ENCODE measurements at regions not wholly inside any gene's neighbourhood (a gene's known extent, or its start where the extent isn't known, plus 50 kb on each side); places are given as distances from the start of the nearest gene placed in this dataset.
"Not testable (repeated sequence)": the region's sequence is repeated elsewhere in the genome, so short reads cannot be mapped to it uniquely, and the experiment has no call there.

GRCh38 chr6:6970851-6971250 lies 136.9 kb upstream of the RREB1 start:
- no peak for DNase-seq (ENCODE audit: low read depth, low spot score)

DNA sequence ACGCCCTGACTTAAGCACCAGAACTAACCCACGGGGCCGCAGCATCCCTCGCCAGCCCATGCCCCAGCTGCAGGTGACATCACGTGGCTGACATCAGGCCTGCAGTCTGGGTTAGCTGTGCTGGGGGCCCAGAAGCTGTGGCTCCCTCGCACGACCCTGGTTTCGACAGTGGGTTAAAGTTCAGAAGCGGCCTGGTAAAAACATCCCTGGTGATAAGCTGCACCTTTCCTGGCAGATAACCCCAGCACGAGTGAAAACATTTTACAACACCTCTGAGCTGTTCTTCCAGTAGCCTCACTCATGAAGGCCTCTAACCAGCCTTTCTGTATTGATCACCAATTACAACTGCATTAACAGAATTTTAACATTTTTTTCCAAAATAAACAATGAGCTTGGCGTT lies 136.4 kb upstream of the RREB1 start:
- no peak for DNase-seq (ENCODE audit: low read depth, low spot score)

DNA sequence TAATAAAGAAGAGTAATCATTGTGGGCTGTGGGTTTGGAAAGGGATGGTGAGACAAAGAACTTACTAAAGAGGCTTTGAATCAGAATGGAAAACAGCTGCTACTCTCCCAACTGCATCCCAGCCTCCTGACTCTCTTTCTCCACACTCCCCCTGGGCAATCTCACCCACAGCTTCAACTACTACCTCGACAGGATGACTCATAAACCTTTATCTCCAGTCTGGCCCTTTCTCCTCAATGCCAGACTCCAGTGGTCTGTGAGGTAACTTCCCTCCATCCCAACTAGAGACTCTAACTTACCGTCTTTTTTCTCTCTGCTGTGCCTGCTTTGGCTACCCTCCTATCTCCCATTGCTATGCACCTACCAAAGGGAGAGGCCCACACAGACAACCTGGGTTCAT lies 135.3 kb upstream of the RREB1 start:
- DNase-seq (ENCODE audit: low read depth, low spot score), result no peak

- no peak for DNase-seq (ENCODE audit: low read depth, low spot score)
These were observed 134.0 kb upstream of the RREB1 start for GRCh38 chr6:6973721-6974120.

DNA sequence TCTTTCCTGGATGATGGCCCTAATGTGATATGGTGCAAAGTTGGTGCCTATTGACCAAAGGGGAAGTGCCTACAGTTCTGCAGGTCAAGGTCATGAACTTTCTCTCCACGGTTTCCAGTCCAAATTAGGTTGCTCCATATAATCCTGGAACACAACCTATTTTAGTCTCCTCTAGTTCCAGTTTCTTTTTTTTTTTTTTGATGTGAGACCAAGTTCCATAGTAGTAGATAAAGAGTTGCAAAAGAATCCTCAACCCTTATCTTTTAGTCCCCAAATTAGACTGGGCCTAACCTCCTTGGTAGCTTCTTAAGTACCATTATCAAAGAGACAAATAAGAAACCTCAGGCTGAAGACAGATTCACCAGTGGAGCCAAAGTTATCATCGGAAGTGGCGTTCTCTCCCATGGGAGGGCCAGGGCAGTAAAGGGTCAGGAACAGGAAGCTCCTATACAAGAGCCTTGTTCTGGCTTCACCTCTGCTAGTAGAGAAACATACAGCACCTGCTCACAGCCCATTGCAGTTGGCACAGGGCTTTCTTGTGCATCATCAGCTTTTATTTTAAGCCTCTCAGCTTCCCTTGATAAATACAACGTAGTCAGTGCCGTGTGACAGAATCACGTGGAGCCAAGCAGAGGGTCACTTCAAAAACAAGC lies 132.2 kb upstream of the RREB1 start:
- DNase-seq (ENCODE audit: low read depth, low spot score), result no peak

- no peak for DNase-seq (ENCODE audit: low read depth, low spot score)
These were observed 131.6 kb upstream of the RREB1 start for GRCh38 chr6:6976193-6976592.

GRCh38 chr6:6978731-6979130 lies 129.0 kb upstream of the RREB1 start:
- no peak for DNase-seq (ENCODE audit: low read depth, low spot score)

DNA sequence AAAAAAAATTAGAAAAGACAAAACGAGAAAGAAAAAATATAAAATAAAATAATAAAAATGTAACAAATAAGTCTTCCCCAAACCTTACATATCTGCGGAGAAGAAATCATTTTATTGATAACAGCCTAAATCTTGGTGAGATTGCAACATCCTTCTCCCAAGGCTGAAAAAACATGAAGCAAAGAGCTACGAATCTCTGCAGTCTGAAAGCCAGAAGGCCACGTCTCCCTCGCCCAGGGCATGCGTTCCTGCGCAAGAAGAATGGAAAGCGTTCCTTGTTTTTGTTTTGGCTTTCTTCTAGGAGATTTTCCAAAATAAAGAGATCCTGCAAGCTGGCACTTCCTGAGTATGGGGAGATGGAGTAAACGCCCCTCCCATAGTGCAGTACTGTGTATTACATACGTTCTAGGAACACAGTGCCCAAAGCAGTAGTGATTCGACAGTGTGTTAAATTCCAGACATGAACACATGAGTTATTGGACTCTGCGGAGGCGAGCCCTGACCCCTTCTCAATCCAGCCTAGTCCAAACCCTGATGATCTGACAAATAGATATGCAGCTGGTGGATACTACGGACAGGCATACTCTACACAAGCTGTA lies 126.7 kb upstream of the RREB1 start:
- no peak for DNase-seq (ENCODE audit: low read depth, low spot score)

DNA sequence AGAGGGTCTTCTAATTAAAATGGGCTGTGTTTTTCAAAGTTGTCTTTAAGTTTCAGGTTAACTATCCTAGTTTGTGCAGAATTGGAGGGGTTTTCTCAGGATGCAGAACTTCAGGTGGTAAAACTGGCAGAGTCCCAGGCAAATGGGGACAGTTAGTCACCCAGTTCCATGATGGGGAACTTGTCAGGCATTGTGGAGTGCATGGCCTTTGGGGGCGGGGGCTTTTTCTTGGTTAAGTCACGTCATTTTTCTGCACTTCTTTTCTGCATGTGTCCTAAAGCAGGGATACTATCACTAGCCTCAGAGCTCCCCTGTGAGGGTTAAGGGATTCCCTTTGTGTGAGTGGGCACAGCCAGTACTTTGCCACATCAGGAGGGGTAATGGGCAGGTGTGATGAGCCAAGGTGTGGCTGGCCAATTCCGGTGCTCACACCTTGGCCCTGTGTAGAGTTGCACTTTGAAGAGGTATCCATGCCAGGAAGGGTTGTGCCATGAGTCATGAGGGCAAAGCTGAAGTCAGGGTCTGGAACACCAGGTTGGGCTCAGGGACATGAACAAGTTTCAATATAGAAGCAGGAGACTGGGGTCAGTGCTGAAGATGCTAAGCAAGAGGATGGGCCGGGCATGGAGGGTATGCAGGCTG lies 126.0 kb upstream of the RREB1 start:
- DNase-seq (ENCODE audit: low read depth, low spot score), result no peak

DNA sequence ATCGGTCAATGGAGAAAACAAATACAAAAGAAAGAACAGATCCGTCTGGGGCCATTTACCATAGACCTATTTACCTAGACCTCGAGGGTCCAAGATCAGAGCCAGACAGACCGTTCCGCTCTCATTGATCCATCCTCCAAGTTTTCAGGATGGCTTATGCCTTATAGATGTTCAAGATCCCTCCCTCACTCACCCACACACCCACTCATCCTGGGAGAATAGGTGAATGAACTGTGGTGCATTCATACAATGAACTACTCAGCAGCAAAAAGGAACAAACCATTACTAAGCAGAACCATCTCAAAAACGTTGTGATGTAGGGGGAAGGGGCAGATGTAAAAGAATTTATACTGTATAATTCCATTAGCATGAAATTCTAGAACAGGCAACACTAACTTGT lies 125.1 kb upstream of the RREB1 start:
- no peak for DNase-seq (ENCODE audit: low read depth, low spot score)

- DNase-seq (ENCODE audit: low read depth, low spot score), result no peak
These were observed 123.0 kb upstream of the RREB1 start for GRCh38 chr6:6984585-6985366.

DNA sequence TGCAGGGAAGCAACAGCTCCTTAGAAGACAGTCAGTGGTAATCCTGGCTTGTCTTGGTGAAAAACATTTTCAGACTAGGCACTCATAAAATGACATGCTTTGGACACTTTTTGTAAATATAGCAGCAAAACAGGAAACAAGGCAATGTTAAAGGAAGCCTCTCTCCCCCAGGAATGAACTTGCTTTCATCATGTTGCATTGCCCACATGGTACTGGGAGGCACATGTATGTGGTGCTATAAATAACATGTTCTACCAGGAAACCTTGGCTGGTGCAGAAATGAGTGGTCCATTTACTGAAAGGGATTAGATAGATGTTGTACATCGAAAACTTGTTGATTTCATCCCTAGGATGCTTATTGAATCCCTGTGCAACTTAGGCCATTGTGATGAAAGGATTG lies 121.4 kb upstream of the RREB1 start:
- DNase-seq (ENCODE audit: low read depth, low spot score), result no peak

GRCh38 chr6:6987749-6988148 lies 120.0 kb upstream of the RREB1 start:
- no peak for DNase-seq (ENCODE audit: low read depth, low spot score)

DNA sequence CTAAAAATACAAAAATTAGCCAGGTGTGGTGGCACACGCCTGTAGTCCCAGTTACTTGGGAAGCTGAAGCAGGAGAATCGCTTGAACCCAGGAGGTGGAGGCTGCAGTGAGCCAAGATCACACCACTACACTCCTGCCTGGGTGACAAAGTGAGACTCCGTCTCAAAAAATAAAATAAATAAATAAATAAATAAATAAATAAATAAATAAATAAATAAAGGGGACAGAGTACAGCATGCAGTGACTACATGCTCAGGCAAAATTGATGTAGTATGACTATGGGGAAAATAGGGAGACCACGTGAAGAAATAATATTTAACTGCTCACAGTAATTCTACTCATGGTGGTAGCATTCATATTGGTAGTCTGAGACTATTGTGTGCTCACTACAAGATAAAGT lies 117.7 kb upstream of the RREB1 start:
- not testable (repeated sequence) for DNase-seq (ENCODE audit: low read depth, low spot score)

DNA sequence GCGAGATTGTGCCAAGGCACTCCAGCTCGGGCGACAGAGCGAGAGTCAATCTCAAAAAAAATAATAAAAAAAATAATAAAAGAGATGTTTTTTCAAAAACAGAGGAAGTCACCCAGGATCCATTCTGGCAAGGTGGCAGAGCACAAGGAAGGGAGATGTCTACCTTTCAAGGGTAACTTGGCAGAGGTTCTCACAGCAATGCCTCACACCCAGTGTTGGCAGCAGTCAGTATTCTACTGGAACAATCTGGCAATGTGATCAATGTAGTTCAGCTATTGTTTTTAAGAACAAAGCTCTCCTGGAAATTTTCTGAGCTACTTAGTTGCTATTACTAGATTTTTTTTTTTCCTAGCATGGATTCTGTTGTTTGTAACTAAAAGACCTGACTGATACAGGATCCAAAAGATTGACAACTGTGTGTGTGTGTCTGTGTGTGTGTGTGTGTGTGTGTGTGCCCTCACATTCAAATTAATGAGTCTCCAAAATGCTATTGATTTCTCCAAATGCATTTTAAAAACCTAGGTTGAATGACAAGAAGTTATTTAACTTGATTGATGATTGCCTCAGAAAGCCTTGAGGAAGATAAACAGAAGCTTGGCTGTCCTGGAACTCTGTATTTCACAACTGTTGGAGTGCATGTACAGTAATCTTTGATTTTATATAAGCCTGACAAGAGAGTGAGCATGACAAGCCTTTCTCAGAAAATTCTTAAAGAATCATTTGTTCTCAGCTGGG lies 114.1 kb upstream of the RREB1 start:
- DNase-seq (ENCODE audit: low read depth, low spot score), result no peak

DNA sequence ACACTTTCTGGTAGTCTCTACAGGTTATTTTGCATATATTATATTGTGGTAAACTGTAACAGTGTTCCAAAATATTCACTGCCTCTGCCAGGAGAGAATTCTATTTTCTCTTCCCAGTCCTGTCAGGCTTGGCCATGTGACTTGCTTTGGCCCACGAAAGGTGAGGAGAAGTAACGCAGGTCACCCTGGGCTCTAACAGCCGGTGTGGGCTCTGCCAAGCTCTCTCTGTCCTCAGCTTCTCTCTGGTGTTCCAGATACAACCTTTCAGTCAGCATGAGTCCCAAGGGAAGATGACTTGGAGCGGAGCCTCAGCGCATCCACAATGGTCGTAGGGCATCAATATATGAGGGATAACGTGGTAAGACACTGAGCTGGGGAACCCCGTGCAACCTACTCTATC lies 113.0 kb upstream of the RREB1 start:
- no peak for DNase-seq (ENCODE audit: low read depth, low spot score)

DNA sequence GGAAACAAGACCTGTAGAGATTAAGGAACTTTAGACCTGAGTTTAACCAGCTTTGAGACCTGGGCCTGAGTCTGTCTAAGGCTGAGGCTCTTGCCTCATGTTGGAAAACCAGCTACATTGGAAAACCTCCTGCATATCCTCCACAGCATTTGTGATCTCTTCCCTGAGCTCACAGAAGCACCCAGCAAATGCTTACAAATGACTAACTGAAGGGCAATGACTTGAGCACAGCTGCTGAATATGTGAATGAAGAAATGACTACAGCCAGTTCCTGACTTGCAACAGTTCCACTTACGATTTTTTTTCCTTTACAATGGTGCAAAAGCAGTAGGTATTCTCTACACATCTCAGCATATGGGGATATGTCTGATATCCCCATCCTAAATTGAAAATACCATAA lies 112.4 kb upstream of the RREB1 start:
- no peak for DNase-seq (ENCODE audit: low read depth, low spot score)

DNA sequence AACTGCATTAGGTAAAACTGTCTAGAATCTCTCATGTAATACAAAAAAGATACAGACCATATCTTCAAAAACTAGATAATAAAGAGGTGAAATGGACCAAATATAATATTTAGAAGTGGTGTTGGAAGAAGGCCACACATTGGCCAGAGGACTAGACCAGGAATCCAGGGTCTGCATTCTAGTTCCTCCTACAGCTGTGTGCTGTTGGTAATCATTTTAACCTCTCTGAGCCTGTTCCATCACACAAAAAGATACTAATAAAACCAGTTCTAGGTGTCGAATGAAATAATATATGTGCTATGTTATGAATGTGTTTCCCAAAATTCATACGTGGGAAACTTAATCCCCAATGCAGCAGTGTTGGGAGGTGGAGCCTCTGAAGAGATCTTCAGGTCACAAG lies 111.6 kb upstream of the RREB1 start:
- DNase-seq (ENCODE audit: low read depth, low spot score), result no peak

- no peak for DNase-seq (ENCODE audit: low read depth, low spot score)
These were observed 110.2 kb upstream of the RREB1 start for GRCh38 chr6:6997263-6998193.

- no peak for DNase-seq (ENCODE audit: low read depth, low spot score)
These were observed 109.6 kb upstream of the RREB1 start for GRCh38 chr6:6998194-6998569.
